Transverse colon (tissue), 4 donors: ENCODE measurements at regions not wholly inside any gene's neighbourhood (a gene's known extent, or its start where the extent isn't known, plus 50 kb on each side); places are given as distances from the start of the nearest gene placed in this dataset.

Experiments used
- CTCF ChIP-seq, 5 experiments: fragments of 200-600 bp in 3 of 5; fragments of 450-650 bp in 2 of 5; sonication (generic) in 3 of 5; IDR thresholded peaks; 1 replicate in 2 of 5; 2 replicates in 3 of 5; pipeline ENCODE4 v1.5.1; 2016 to 2017; ENCODE audit warnings: antibody characterized with exemption in 5 of 5, inconsistent platforms in 3 of 5, mild to moderate bottlenecking in 2 of 5, moderate library complexity in 1 of 5
- POLR2A ChIP-seq: fragments of 450-650 bp; IDR thresholded peaks from one replicate; pipeline ENCODE4 v1.6.1; 2016; ENCODE audit warnings: antibody characterized with exemption, mild to moderate bottlenecking, moderate library complexity
- POLR2AphosphoS5 ChIP-seq, 3 donors: sonication (generic); formaldehyde crosslinking; IDR thresholded peaks; one replicate each; pipeline ENCODE4 v1.6.1; 2016; ENCODE audit warnings: antibody characterized with exemption in 3 of 3

- TF ChIP-seq CTCF (IDR thresholded peaks at IDR 0.05) (no peak), POLR2AphosphoS5 (IDR thresholded peaks at IDR 0.05) (no peak), POLR2A (no peak)
Observed at GRCh38 chr18:72194072-72194471, 350.1 kb downstream of the CBLN2 start.
